COR-L47 (cell line): ENCODE measurements at regions not wholly inside any gene's neighbourhood (a gene's known extent, or its start where the extent isn't known, plus 50 kb on each side); places are given as distances from the start of the nearest gene placed in this dataset.

Experiments
- DNase-seq: peaks from one replicate; lab custom pipeline; 2025; lab: John Stamatoyannopoulos, UW

GRCh38 chr1:222171005-222171404 lies 376.9 kb downstream of the HHIPL2 start:
- DNase-seq = peak; percentile 35

- no peak for DNase-seq
Observed at GRCh38 chr1:222168621-222169020, 379.3 kb downstream of the HHIPL2 start.

GRCh38 chr1:222167896-222168295 lies 380.0 kb downstream of the HHIPL2 start:
- DNase-seq = no peak

GRCh38 chr1:222167111-222167510 lies 380.8 kb downstream of the HHIPL2 start:
- no peak for DNase-seq

GRCh38 chr1:222165629-222166028 lies 382.3 kb downstream of the HHIPL2 start:
- no peak for DNase-seq

GRCh38 chr1:222163895-222164294 lies 384.0 kb downstream of the HHIPL2 start:
- no peak for DNase-seq

GRCh38 chr1:222161676-222162075 lies 386.2 kb downstream of the HHIPL2 start:
- no peak for DNase-seq

GRCh38 chr1:222157612-222158011 lies 390.3 kb downstream of the HHIPL2 start:
- no peak for DNase-seq

- no peak for DNase-seq
Observed at GRCh38 chr1:222140206-222140605, 398.3 kb upstream of the DUSP10 start.

GRCh38 chr1:222138095-222138494 lies 396.2 kb upstream of the DUSP10 start:
- DNase-seq = no peak

- DNase-seq = no peak
Observed at GRCh38 chr1:222136869-222137268, 395.0 kb upstream of the DUSP10 start.

- DNase-seq = no peak
Observed at GRCh38 chr1:222129041-222129440, 387.2 kb upstream of the DUSP10 start.

- no peak for DNase-seq
Observed at GRCh38 chr1:222127526-222128152, 385.8 kb upstream of the DUSP10 start.

GRCh38 chr1:222127096-222127495 lies 385.2 kb upstream of the DUSP10 start:
- no peak for DNase-seq

GRCh38 chr1:222126052-222126451 lies 384.2 kb upstream of the DUSP10 start:
- DNase-seq = no peak

GRCh38 chr1:222124602-222125001 lies 382.7 kb upstream of the DUSP10 start:
- no peak for DNase-seq

- DNase-seq = no peak
Observed at GRCh38 chr1:222123111-222123510, 381.2 kb upstream of the DUSP10 start.

- DNase-seq = no peak
Observed at GRCh38 chr1:222117809-222118208, 375.9 kb upstream of the DUSP10 start.

- no peak for DNase-seq
Observed at GRCh38 chr1:222114536-222115156, 372.8 kb upstream of the DUSP10 start.

GRCh38 chr1:222109836-222110235 lies 367.9 kb upstream of the DUSP10 start:
- no peak for DNase-seq

GRCh38 chr1:222107975-222108374 lies 366.1 kb upstream of the DUSP10 start:
- no peak for DNase-seq

- DNase-seq = no peak
Observed at GRCh38 chr1:222107267-222107666, 365.4 kb upstream of the DUSP10 start.

GRCh38 chr1:222106377-222106776 lies 364.5 kb upstream of the DUSP10 start:
- DNase-seq = no peak

GRCh38 chr1:222105861-222106260 lies 364.0 kb upstream of the DUSP10 start:
- no peak for DNase-seq
